Upper lobe of left lung (tissue), 4 donors: ENCODE measurements at regions not wholly inside any gene's neighbourhood (a gene's known extent, or its start where the extent isn't known, plus 50 kb on each side); places are given as distances from the start of the nearest gene placed in this dataset.

Experiments
- CTCF ChIP-seq, 6 experiments: fragments of 450-650 bp in 4 of 6; fragments of 200-600 bp in 2 of 6; sonication (generic) in 2 of 6; IDR thresholded peaks; one replicate each; pipeline ENCODE4 v1.5.1; 2016 to 2019; ENCODE audit warnings: antibody characterized with exemption in 6 of 6
- EP300 ChIP-seq, 4 donors: sonication (generic); formaldehyde crosslinking; IDR thresholded peaks; one replicate each; pipeline ENCODE4 v1.5.1; 2017; ENCODE audit warnings: antibody characterized with exemption in 4 of 4, control low read depth in 2 of 4
- POLR2A ChIP-seq, 4 donors: fragments of 450-650 bp; IDR thresholded peaks; one replicate each; pipeline ENCODE4 v1.5.1; 2016 to 2017; ENCODE audit warnings: antibody characterized with exemption in 4 of 4, mild to moderate bottlenecking in 2 of 4
- POLR2AphosphoS5 ChIP-seq, 2 donors: sonication (generic); formaldehyde crosslinking; IDR thresholded peaks; one replicate each; pipeline ENCODE4 v1.5.1; 2017; ENCODE audit warnings: antibody characterized with exemption in 2 of 2

DNA sequence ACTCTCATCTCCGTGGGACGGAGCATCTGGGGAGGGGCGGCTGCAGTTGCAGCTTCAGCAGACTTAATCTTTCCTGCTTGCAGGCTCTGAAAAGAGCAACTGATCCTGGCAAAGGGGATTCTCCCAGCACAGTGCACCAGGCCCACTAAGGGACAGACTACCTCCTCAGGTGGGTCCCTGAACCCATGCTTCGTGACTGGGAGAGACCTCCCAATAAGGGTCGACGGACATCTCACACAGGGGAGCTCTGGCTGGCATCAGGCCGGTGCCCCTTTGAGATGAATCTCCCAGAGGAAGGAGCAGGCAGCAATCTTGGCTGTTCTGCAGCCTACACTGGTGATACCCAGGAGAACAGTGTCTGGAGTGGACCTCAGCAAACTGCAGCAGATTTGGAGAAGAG lies 303.3 kb upstream of the FGF16 start:
- no peak for TF ChIP-seq POLR2AphosphoS5 (IDR thresholded peaks at IDR 0.05)
- TF ChIP-seq CTCF (IDR thresholded peaks at IDR 0.05) = no peak
- no peak for TF ChIP-seq POLR2A (IDR thresholded peaks at IDR 0.05)
- no peak for TF ChIP-seq EP300 (IDR thresholded peaks at IDR 0.05)
